ENCODE measurements at regions not wholly inside any gene's neighbourhood (a gene's known extent, or its start where the extent isn't known, plus 50 kb on each side); places are given as distances from the start of the nearest gene placed in this dataset.

- no peak overlapping the region for H3K27ac ChIP-seq
- peaks cover 0 to 12% (median 6%) of the 10 kb centered on the region in 4 donors for H3K4me1 ChIP-seq
- DNase-seq, result no peak
- intact Hi-C loops (cut with DNase I; ENCODE audit: low total_unique reads), result no loop called here
- peaks cover 0 to 19% of the 10 kb centered on the region in 2 donors for H3K27me3 ChIP-seq
- H3K9me3 ChIP-seq, result no peaks in the 10 kb centered on the region
- no peaks in the 10 kb centered on the region for H3K36me3 ChIP-seq
- no peak overlapping the region for H3K4me3 ChIP-seq
- TF ChIP-seq CTCF (IDR thresholded peaks at IDR 0.05), result no peak
Measured at GRCh38 chr9:38228331-38229103, 159.5 kb upstream of the SHB start.

GRCh38 chr9:38227656-38228055, 158.6 kb upstream of the SHB start:
- no peak for DNase-seq
- H3K4me3 ChIP-seq, result no peak overlapping the region
- H3K36me3 ChIP-seq, result no peaks in the 10 kb centered on the region
- TF ChIP-seq CTCF (IDR thresholded peaks at IDR 0.05), result no peak
- no peak overlapping the region for H3K27ac ChIP-seq
- H3K9me3 ChIP-seq, result no peaks in the 10 kb centered on the region
- H3K4me1 ChIP-seq, result peaks cover 0 to 12% (median 6%) of the 10 kb centered on the region in 4 donors
- intact Hi-C loops (cut with DNase I; ENCODE audit: low total_unique reads), result no loop called here
- H3K27me3 ChIP-seq, result peaks cover 0 to 21% of the 10 kb centered on the region in 2 donors

GRCh38 chr9:38227061-38227540, 158.1 kb upstream of the SHB start:
- peak overlapping the region in 1 of 2 donors; percentile 18 for H3K4me3 ChIP-seq
- no peaks in the 10 kb centered on the region for H3K9me3 ChIP-seq
- DNase-seq, result no peak
- intact Hi-C loops (cut with DNase I; ENCODE audit: low total_unique reads), result no loop called here
- peaks cover 0 to 12% (median 6%) of the 10 kb centered on the region in 4 donors for H3K4me1 ChIP-seq
- H3K36me3 ChIP-seq, result no peaks in the 10 kb centered on the region
- H3K27ac ChIP-seq, result no peak overlapping the region
- peaks cover 0 to 21% of the 10 kb centered on the region in 2 donors for H3K27me3 ChIP-seq
- TF ChIP-seq CTCF (IDR thresholded peaks at IDR 0.05), result no peak

GRCh38 chr9:38226491-38226951, 157.5 kb upstream of the SHB start:
- H3K27ac ChIP-seq, result no peak overlapping the region
- H3K27me3 ChIP-seq, result peaks cover 0 to 21% of the 10 kb centered on the region in 2 donors
- no peak for TF ChIP-seq CTCF (IDR thresholded peaks at IDR 0.05)
- intact Hi-C loops (cut with DNase I; ENCODE audit: low total_unique reads), result no loop called here
- no peak overlapping the region for H3K4me3 ChIP-seq
- no peaks in the 10 kb centered on the region for H3K36me3 ChIP-seq
- DNase-seq, result no peak
- peaks cover 0 to 12% (median 6%) of the 10 kb centered on the region in 4 donors for H3K4me1 ChIP-seq
- H3K9me3 ChIP-seq, result no peaks in the 10 kb centered on the region

- intact Hi-C loops (cut with DNase I; ENCODE audit: low total_unique reads), result no loop called here
- H3K27me3 ChIP-seq, result peaks cover 0 to 21% of the 10 kb centered on the region in 2 donors
Measured at GRCh38 chr9:38224941-38225340, 155.9 kb upstream of the SHB start.

More at GRCh38 chr9:38224941-38225340, 155.9 kb upstream of the SHB start:
- Histone ChIP-seq H3K36me3 (no peaks in the 10 kb centered on the region), H3K27ac (no peak overlapping the region), H3K4me1 (peaks cover 0 to 12% (median 6%) of the 10 kb centered on the region in 4 donors), H3K9me3 (no peaks in the 10 kb centered on the region), H3K4me3 (no peak overlapping the region)
- no peak for DNase-seq
- TF ChIP-seq CTCF (IDR thresholded peaks at IDR 0.05), result no peak

Measured in tibial artery (tissue), 4 donors.